HFFc6 (cell line): ENCODE measurements at regions not wholly inside any gene's neighbourhood (a gene's known extent, or its start where the extent isn't known, plus 50 kb on each side); places are given as distances from the start of the nearest gene placed in this dataset.

Experiments used
- DNase-seq: peaks from one replicate; pipeline ENCODE4 v3.0.0-alpha.2; 2018
- H3K27ac Mint-ChIP-seq: 2 replicates; pipeline ENCODE4 v1.8.0; 2020; ENCODE audit warnings: mild to moderate bottlenecking, mixed read lengths
- H3K27me3 Mint-ChIP-seq: 2 replicates; pipeline ENCODE4 v1.8.0; 2021; ENCODE audit warnings: mild to moderate bottlenecking, moderate library complexity, mixed read lengths; ENCODE audit not compliant: insufficient read depth
- H3K36me3 Mint-ChIP-seq: 2 replicates; pipeline ENCODE4 v1.8.0; 2021; ENCODE audit warnings: low read depth, mixed read lengths
- H3K4me1 Mint-ChIP-seq: 2 replicates; pipeline ENCODE4 v1.8.0; 2020; ENCODE audit warnings: low read depth, mixed read lengths
- H3K4me3 Mint-ChIP-seq: 2 replicates; pipeline ENCODE4 v1.8.0; 2020; ENCODE audit warnings: mild to moderate bottlenecking, moderate library complexity, mixed read lengths
- H3K9me3 Mint-ChIP-seq: 2 replicates; pipeline ENCODE4 v1.8.0; 2020; ENCODE audit warnings: mild to moderate bottlenecking, mixed read lengths
- CTCF ChIP-seq: fragments of 200-600 bp; sonication (generic); IDR thresholded peaks from 2 replicates; pipeline ENCODE4 v1.5.0; 2021; ENCODE audit warnings: antibody characterized with exemption, mild to moderate bottlenecking

GRCh38 chr12:45666816-45667215, 62.7 kb upstream of the ARID2 start:
- H3K36me3 Mint-ChIP-seq: no peaks in the 10 kb centered on the region
- peaks cover 12% of the 10 kb centered on the region for H3K4me1 Mint-ChIP-seq
- H3K27me3 Mint-ChIP-seq: peaks cover 3% of the 10 kb centered on the region; the same call in 1 of the 2 replicates
- TF ChIP-seq CTCF: no peak
- no peak overlapping the region for H3K27ac Mint-ChIP-seq
- no peak for DNase-seq
- H3K4me3 Mint-ChIP-seq: no peak overlapping the region
- H3K9me3 Mint-ChIP-seq: no peaks in the 10 kb centered on the region

GRCh38 chr12:45667761-45668160, 61.7 kb upstream of the ARID2 start:
- H3K27ac Mint-ChIP-seq: no peak overlapping the region
- DNase-seq: no peak
- H3K27me3 Mint-ChIP-seq: peaks cover 3% of the 10 kb centered on the region; the same call in 1 of the 2 replicates
- H3K4me3 Mint-ChIP-seq: no peak overlapping the region
- no peak for TF ChIP-seq CTCF
- no peaks in the 10 kb centered on the region for H3K36me3 Mint-ChIP-seq
- H3K9me3 Mint-ChIP-seq: no peaks in the 10 kb centered on the region
- H3K4me1 Mint-ChIP-seq: peaks cover 12% of the 10 kb centered on the region

- Mint-ChIP-seq H3K27ac (no peak overlapping the region), H3K4me3 (no peak overlapping the region), H3K4me1 (peaks cover 12% of the 10 kb centered on the region), H3K9me3 (no peaks in the 10 kb centered on the region), H3K27me3 (peaks cover 3% of the 10 kb centered on the region; the same call in 1 of the 2 replicates), H3K36me3 (no peaks in the 10 kb centered on the region)
- no peak for TF ChIP-seq CTCF
- no peak for DNase-seq
Observed at GRCh38 chr12:45668641-45669040, 60.9 kb upstream of the ARID2 start.

- Mint-ChIP-seq H3K27me3 (peaks cover 3% of the 10 kb centered on the region; the same call in 1 of the 2 replicates), H3K9me3 (no peaks in the 10 kb centered on the region), H3K27ac (no peak overlapping the region), H3K36me3 (no peaks in the 10 kb centered on the region), H3K4me3 (no peak overlapping the region), H3K4me1 (peaks cover 12% of the 10 kb centered on the region)
- DNase-seq: no peak
- TF ChIP-seq CTCF: no peak
Observed at GRCh38 chr12:45669093-45669492, 60.4 kb upstream of the ARID2 start.

- peaks cover 12% of the 10 kb centered on the region for H3K4me1 Mint-ChIP-seq
- no peaks in the 10 kb centered on the region for H3K36me3 Mint-ChIP-seq
- H3K4me3 Mint-ChIP-seq: no peak overlapping the region
- no peaks in the 10 kb centered on the region for H3K9me3 Mint-ChIP-seq
- no peak overlapping the region for H3K27ac Mint-ChIP-seq
- TF ChIP-seq CTCF: no peak
- DNase-seq: no peak
- H3K27me3 Mint-ChIP-seq: no peaks in the 10 kb centered on the region
Observed at GRCh38 chr12:45669792-45670191, 59.7 kb upstream of the ARID2 start.
